ENCODE measurements at regions not wholly inside any gene's neighbourhood (a gene's known extent, or its start where the extent isn't known, plus 50 kb on each side); places are given as distances from the start of the nearest gene placed in this dataset.

DNA sequence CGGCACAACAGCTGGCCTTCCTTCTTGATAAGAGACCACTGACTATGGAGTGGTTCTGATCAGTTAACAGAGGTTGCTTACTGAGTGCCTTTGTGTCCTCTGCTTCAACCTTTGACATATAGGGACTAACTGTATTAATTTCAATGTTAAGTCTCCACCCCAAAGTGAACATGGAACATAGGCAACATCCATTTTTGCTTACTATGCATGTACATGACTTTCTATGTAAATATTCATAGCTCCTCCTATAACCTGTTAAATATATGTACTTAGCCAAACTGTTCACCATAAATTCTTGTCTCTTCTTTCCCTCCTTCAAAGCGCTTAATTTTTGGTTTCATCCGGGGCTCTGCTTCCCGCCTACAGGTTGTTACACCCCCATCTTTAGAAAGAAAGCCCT is 334.8 kb downstream of the EPM2A start:
- Histone ChIP-seq H3K4me3 (ENCODE audit: low read depth in 1 of 2, low read length in 2 of 2) (no peak overlapping the region), H3K36me3 (ENCODE audit: control insufficient read depth in 2 of 2, insufficient read depth in 2 of 2, low read length in 1 of 2) (no peaks in the 10 kb centered on the region), H3K4me1 (ENCODE audit: control insufficient read depth in 2 of 2, insufficient read depth in 2 of 2, low read length in 1 of 2) (no peaks in the 10 kb centered on the region), H3K9me3 (ENCODE audit: control insufficient read depth in 2 of 2, insufficient read depth in 1 of 2, low read depth in 1 of 2, low read length in 1 of 2) (no peaks in the 10 kb centered on the region), H3K27ac (ENCODE audit: low read depth in 2 of 2, low read length in 1 of 2) (no peak overlapping the region), H3K27me3 (ENCODE audit: control insufficient read depth in 1 of 2, insufficient read depth in 2 of 2, low read length in 2 of 2) (no peaks in the 10 kb centered on the region)
- WGBS, 2 donors = 82 to 89% methylated on average over 4 of the region's 4 CpGs

DNA sequence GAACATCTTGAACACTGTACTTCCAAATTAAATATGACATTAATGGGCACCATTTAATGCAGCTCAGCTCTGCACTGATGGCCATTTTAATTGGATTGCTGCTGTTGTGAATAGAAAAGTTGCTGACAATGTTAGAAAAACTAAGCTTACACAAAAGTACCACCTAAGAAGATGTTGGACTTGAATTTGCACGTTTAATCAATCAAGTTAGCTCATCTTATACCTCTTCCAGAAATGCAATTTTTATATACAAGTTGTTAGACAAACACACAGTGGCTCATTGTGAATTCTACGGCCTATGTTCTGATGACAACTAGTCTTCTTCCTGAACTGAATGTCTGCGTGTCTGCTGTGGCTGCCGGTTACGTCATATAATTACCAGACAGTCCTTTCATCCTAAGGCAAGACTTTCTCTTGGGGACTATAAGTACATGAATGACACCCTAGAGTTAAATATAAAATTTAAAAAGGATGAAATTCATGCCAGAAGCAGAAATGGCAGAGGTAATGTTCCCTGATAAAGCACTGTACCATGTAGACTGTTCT is 330.2 kb downstream of the EPM2A start:
- Histone ChIP-seq H3K9me3 (ENCODE audit: control insufficient read depth in 2 of 2, insufficient read depth in 1 of 2, low read depth in 1 of 2, low read length in 1 of 2) (no peaks in the 10 kb centered on the region), H3K27me3 (ENCODE audit: control insufficient read depth in 1 of 2, insufficient read depth in 2 of 2, low read length in 2 of 2) (no peaks in the 10 kb centered on the region), H3K27ac (ENCODE audit: low read depth in 2 of 2, low read length in 1 of 2) (no peak overlapping the region), H3K4me3 (ENCODE audit: low read depth in 1 of 2, low read length in 2 of 2) (no peak overlapping the region), H3K36me3 (ENCODE audit: control insufficient read depth in 2 of 2, insufficient read depth in 2 of 2, low read length in 1 of 2) (no peaks in the 10 kb centered on the region), H3K4me1 (ENCODE audit: control insufficient read depth in 2 of 2, insufficient read depth in 2 of 2, low read length in 1 of 2) (no peaks in the 10 kb centered on the region)
- WGBS, 2 donors = 73 to 82% methylated on average over 5 of the region's 5 CpGs

DNA sequence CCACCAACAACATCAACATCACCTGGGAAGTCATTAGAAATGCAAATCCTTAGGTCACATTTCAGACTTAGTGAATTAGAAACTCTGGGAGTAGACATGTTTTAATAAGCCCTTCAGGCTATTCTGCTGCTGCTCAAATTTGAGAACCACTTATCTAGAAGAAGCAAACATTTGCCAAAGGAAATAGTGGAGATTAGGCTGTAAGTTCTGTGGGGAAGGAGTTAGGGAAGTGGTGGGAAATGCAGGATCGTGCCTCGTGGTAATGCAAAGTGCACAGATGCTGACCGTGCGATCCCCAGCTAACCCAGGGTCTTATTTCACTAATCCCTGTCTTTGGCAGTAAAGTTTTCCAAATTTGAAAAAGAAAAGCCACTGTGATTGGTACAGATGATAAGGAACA is 328.5 kb downstream of the EPM2A start:
- Histone ChIP-seq H3K36me3 (ENCODE audit: control insufficient read depth in 2 of 2, insufficient read depth in 2 of 2, low read length in 1 of 2) (no peaks in the 10 kb centered on the region), H3K27me3 (ENCODE audit: control insufficient read depth in 1 of 2, insufficient read depth in 2 of 2, low read length in 2 of 2) (no peaks in the 10 kb centered on the region), H3K27ac (ENCODE audit: low read depth in 2 of 2, low read length in 1 of 2) (no peak overlapping the region), H3K4me3 (ENCODE audit: low read depth in 1 of 2, low read length in 2 of 2) (no peak overlapping the region), H3K4me1 (ENCODE audit: control insufficient read depth in 2 of 2, insufficient read depth in 2 of 2, low read length in 1 of 2) (no peaks in the 10 kb centered on the region), H3K9me3 (ENCODE audit: control insufficient read depth in 2 of 2, insufficient read depth in 1 of 2, low read depth in 1 of 2, low read length in 1 of 2) (no peaks in the 10 kb centered on the region)
- 40 to 60% methylated on average over 4 of the region's 4 CpGs for WGBS, 2 donors

DNA sequence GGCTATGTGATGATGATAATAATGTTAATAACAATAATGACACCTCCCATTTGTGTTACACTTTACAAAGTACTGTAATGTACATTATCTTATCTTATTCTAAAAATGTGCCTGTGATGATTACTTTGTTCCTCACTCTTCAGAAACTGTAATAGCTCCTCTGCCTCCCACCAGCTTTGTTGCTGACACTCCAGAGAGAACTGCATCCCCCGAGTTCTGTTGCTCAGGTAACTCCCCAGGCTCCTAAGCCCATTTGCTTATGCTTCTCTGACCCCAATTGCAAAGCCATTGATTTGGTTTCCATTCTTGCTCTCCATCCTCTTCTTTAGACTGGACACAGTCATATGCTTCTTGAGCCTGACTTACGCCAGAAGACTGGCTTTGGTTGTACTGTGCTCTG is 319.7 kb downstream of the EPM2A start:
- no peaks in the 10 kb centered on the region for H3K27me3 ChIP-seq (ENCODE audit: control insufficient read depth in 1 of 2, insufficient read depth in 2 of 2, low read length in 2 of 2)
- no peaks in the 10 kb centered on the region for H3K9me3 ChIP-seq (ENCODE audit: control insufficient read depth in 2 of 2, insufficient read depth in 1 of 2, low read depth in 1 of 2, low read length in 1 of 2)
- no peaks in the 10 kb centered on the region for H3K4me1 ChIP-seq (ENCODE audit: control insufficient read depth in 2 of 2, insufficient read depth in 2 of 2, low read length in 1 of 2)
- H3K36me3 ChIP-seq (ENCODE audit: control insufficient read depth in 2 of 2, insufficient read depth in 2 of 2, low read length in 1 of 2) = no peaks in the 10 kb centered on the region
- WGBS, 2 donors = 76% methylated on average over 2 of the region's 2 CpGs
- H3K27ac ChIP-seq (ENCODE audit: low read depth in 2 of 2, low read length in 1 of 2) = no peak overlapping the region
- H3K4me3 ChIP-seq (ENCODE audit: low read depth in 1 of 2, low read length in 2 of 2) = no peak overlapping the region

DNA sequence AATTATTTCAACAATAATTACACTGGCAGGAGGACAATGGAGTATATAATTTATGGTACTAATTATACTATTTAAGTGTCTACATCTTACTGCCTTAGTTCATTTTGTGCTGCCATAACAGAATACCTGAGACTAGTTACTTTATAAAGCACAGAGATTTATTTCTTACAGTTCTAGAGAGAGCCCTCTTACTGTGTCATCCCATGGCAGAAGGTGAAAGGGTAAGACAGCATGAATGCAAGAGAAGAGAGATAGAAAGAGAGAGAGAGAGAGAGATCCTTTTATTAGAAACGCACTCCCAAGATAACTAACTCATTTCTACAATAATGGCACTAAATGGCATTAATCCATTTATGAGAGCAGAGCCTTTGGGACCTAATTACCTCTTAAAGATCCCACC is 314.7 kb downstream of the EPM2A start:
- Histone ChIP-seq H3K4me3 (ENCODE audit: low read depth in 1 of 2, low read length in 2 of 2) (no peak overlapping the region), H3K27me3 (ENCODE audit: control insufficient read depth in 1 of 2, insufficient read depth in 2 of 2, low read length in 2 of 2) (no peaks in the 10 kb centered on the region)
- WGBS, 2 donors = 59 to 63% methylated on average over 1 of the region's 1 CpG

DNA sequence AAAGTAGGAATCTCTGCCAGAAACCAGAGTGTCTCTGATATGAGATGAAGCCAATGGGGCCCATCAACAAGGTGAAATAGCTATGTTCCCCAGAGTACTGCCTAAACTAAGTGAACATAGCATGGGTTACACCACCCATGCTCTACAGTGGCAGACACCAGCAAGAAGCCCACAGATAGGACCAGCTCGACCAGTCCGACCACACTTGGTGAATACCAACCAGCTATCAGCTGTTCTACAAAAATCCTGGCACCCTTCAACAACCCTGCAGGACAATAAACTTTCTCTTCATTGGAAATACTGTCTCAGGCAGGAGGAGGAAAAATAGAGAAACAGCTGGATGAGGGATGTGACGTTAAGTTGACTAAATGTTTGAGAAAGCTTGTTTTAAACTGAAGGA is 311.4 kb downstream of the EPM2A start:
- no peaks in the 10 kb centered on the region for H3K4me1 ChIP-seq (ENCODE audit: control insufficient read depth in 2 of 2, insufficient read depth in 2 of 2, low read length in 1 of 2)
- no peak overlapping the region for H3K27ac ChIP-seq (ENCODE audit: low read depth in 2 of 2, low read length in 1 of 2)
- no peaks in the 10 kb centered on the region for H3K9me3 ChIP-seq (ENCODE audit: control insufficient read depth in 2 of 2, insufficient read depth in 1 of 2, low read depth in 1 of 2, low read length in 1 of 2)
- H3K36me3 ChIP-seq (ENCODE audit: control insufficient read depth in 2 of 2, insufficient read depth in 2 of 2, low read length in 1 of 2) = no peaks in the 10 kb centered on the region
- WGBS, 2 donors = 71 to 72% methylated on average over 3 of the region's 3 CpGs
- no peak overlapping the region for H3K4me3 ChIP-seq (ENCODE audit: low read depth in 1 of 2, low read length in 2 of 2)
- no peaks in the 10 kb centered on the region for H3K27me3 ChIP-seq (ENCODE audit: control insufficient read depth in 1 of 2, insufficient read depth in 2 of 2, low read length in 2 of 2)

More for the DNA sequence above, 314.7 kb downstream of the EPM2A start:
- Histone ChIP-seq H3K27ac (ENCODE audit: low read depth in 2 of 2, low read length in 1 of 2) (no peak overlapping the region), H3K4me1 (ENCODE audit: control insufficient read depth in 2 of 2, insufficient read depth in 2 of 2, low read length in 1 of 2) (no peaks in the 10 kb centered on the region), H3K36me3 (ENCODE audit: control insufficient read depth in 2 of 2, insufficient read depth in 2 of 2, low read length in 1 of 2) (no peaks in the 10 kb centered on the region), H3K9me3 (ENCODE audit: control insufficient read depth in 2 of 2, insufficient read depth in 1 of 2, low read depth in 1 of 2, low read length in 1 of 2) (no peaks in the 10 kb centered on the region)

DNA sequence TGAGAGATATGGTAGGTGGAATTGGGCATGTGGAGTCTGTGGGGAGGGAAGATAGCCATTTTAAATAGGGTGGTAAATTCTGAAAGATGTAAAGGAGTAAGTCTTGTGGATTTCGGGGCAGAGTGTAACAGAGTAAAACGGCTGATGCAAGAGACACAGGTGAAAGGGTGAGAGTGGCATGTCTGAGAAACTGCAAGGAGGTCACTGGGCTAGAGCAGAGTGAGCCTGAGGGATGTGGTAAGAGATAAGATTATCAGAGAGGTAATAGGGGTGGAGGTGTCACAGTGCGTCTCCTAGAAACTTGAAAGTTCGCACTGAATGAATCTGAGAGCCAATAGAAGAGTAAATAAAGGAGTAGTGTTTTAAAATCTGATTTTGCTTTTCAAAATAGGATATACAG is 308.1 kb downstream of the EPM2A start:
- no peaks in the 10 kb centered on the region for H3K27me3 ChIP-seq (ENCODE audit: control insufficient read depth in 1 of 2, insufficient read depth in 2 of 2, low read length in 2 of 2)
- WGBS, 2 donors = 48 to 52% methylated on average over 4 of the region's 4 CpGs
- H3K9me3 ChIP-seq (ENCODE audit: control insufficient read depth in 2 of 2, insufficient read depth in 1 of 2, low read depth in 1 of 2, low read length in 1 of 2) = no peaks in the 10 kb centered on the region
- H3K27ac ChIP-seq (ENCODE audit: low read depth in 2 of 2, low read length in 1 of 2) = no peak overlapping the region
- no peak overlapping the region for H3K4me3 ChIP-seq (ENCODE audit: low read depth in 1 of 2, low read length in 2 of 2)
- no peaks in the 10 kb centered on the region for H3K4me1 ChIP-seq (ENCODE audit: control insufficient read depth in 2 of 2, insufficient read depth in 2 of 2, low read length in 1 of 2)
- H3K36me3 ChIP-seq (ENCODE audit: control insufficient read depth in 2 of 2, insufficient read depth in 2 of 2, low read length in 1 of 2) = no peaks in the 10 kb centered on the region

DNA sequence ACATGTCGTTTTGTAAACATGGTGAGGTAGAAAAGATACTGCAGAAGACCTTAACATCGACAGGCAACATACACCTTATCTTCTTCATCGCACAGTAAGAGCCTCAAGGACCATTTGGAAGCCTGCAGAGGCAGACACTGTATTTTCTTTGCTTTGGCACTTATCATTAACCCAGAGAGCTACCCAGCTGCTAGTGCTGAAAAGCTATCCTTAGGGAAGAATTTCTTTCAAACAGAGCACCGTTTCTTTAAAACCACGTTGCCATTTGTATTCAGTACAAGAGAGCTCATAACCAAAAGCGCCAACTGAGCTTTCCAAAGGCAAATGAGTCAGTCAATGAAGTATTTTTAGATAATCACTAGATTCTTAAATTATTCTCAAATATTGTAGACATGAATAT is 306.6 kb downstream of the EPM2A start:
- Histone ChIP-seq H3K27ac (ENCODE audit: low read depth in 2 of 2, low read length in 1 of 2) (no peak overlapping the region), H3K36me3 (ENCODE audit: control insufficient read depth in 2 of 2, insufficient read depth in 2 of 2, low read length in 1 of 2) (no peaks in the 10 kb centered on the region), H3K4me3 (ENCODE audit: low read depth in 1 of 2, low read length in 2 of 2) (no peak overlapping the region), H3K9me3 (ENCODE audit: control insufficient read depth in 2 of 2, insufficient read depth in 1 of 2, low read depth in 1 of 2, low read length in 1 of 2) (no peaks in the 10 kb centered on the region), H3K4me1 (ENCODE audit: control insufficient read depth in 2 of 2, insufficient read depth in 2 of 2, low read length in 1 of 2) (no peaks in the 10 kb centered on the region), H3K27me3 (ENCODE audit: control insufficient read depth in 1 of 2, insufficient read depth in 2 of 2, low read length in 2 of 2) (no peaks in the 10 kb centered on the region)
- WGBS, 2 donors = 32 to 33% methylated on average over 6 of the region's 6 CpGs

DNA sequence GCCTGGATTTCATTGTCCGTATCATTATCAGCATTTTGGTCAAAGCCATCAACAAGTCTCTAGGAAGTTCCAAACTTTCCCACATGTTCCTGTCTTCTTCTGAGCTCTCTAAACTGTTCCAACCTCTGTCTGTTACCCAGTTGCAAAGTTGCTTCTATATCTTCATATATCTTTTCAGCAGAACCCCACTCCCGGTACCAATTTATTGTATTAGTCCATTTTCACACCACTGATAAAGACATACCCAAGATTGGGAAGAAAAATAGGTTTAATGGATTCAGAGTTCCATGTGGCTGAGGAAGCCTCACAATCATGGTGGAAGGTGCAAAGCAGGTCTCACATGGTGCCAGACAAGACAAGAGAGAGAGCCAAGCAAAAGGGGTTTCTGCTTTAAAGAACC is 293.2 kb downstream of the EPM2A start:
- H3K9me3 ChIP-seq (ENCODE audit: control insufficient read depth in 2 of 2, insufficient read depth in 1 of 2, low read depth in 1 of 2, low read length in 1 of 2) = no peaks in the 10 kb centered on the region
- WGBS, 2 donors = 94 to 99% methylated on average over 2 of the region's 2 CpGs
- H3K36me3 ChIP-seq (ENCODE audit: control insufficient read depth in 2 of 2, insufficient read depth in 2 of 2, low read length in 1 of 2) = no peaks in the 10 kb centered on the region
- no peak overlapping the region for H3K27ac ChIP-seq (ENCODE audit: low read depth in 2 of 2, low read length in 1 of 2)
- H3K27me3 ChIP-seq (ENCODE audit: control insufficient read depth in 1 of 2, insufficient read depth in 2 of 2, low read length in 2 of 2) = no peaks in the 10 kb centered on the region
- H3K4me1 ChIP-seq (ENCODE audit: control insufficient read depth in 2 of 2, insufficient read depth in 2 of 2, low read length in 1 of 2) = no peaks in the 10 kb centered on the region
- no peak overlapping the region for H3K4me3 ChIP-seq (ENCODE audit: low read depth in 1 of 2, low read length in 2 of 2)

DNA sequence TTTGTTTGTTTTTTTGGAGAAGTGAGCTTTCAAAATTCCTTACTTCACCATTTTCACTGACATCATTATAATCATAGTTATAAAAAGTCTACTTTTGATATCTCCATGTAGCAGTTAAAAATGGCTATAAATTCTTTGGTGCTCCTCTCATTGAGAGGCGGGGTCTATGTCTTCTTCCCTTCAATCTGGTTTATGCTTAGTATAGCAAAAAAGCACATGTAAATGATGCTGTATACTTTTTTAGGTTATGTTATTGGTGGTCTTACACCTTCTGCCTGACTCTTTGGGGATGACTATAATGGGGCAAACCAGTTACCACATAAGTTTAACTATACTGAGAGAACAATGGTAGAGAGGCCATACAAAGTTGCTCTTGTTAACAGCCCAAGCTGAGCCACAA is 289.6 kb downstream of the EPM2A start:
- 76 to 81% methylated on average over 1 of the region's 1 CpG for WGBS, 2 donors
- no peak overlapping the region for H3K4me3 ChIP-seq (ENCODE audit: low read depth in 1 of 2, low read length in 2 of 2)
- H3K27ac ChIP-seq (ENCODE audit: low read depth in 2 of 2, low read length in 1 of 2) = no peak overlapping the region
- no peaks in the 10 kb centered on the region for H3K4me1 ChIP-seq (ENCODE audit: control insufficient read depth in 2 of 2, insufficient read depth in 2 of 2, low read length in 1 of 2)
- H3K9me3 ChIP-seq (ENCODE audit: control insufficient read depth in 2 of 2, insufficient read depth in 1 of 2, low read depth in 1 of 2, low read length in 1 of 2) = no peaks in the 10 kb centered on the region
- H3K36me3 ChIP-seq (ENCODE audit: control insufficient read depth in 2 of 2, insufficient read depth in 2 of 2, low read length in 1 of 2) = no peaks in the 10 kb centered on the region
- H3K27me3 ChIP-seq (ENCODE audit: control insufficient read depth in 1 of 2, insufficient read depth in 2 of 2, low read length in 2 of 2) = no peaks in the 10 kb centered on the region
